Activated CD4-positive, alpha-beta memory T cell treated with anti-CD3 and anti-CD28 coated beads, Interleukin-2, amount 10 ng/mL, durations not matched to agents 7 days and 5 days (primary cell): ENCODE measurements at regions not wholly inside any gene's neighbourhood (a gene's known extent, or its start where the extent isn't known, plus 50 kb on each side); places are given as distances from the start of the nearest gene placed in this dataset.
"Not testable (repeated sequence)": the region's sequence is repeated elsewhere in the genome, so short reads cannot be mapped to it uniquely, and the experiment has no call there.

ENCODE experiments used
- CTCF ChIA-PET: fragments of 350-600 bp; sonication (Branson Sonifier 250); formaldehyde crosslinking; loops from one replicate; lab custom pipeline; 2021; ENCODE audit warnings: antibody characterized with exemption, inconsistent platforms; lab: Charles Lee
- POLR2A ChIA-PET: fragments of 350-600 bp; sonication (Branson Sonifier 250); formaldehyde crosslinking; loops from one replicate; lab custom pipeline; 2021; ENCODE audit warnings: antibody characterized with exemption; lab: Charles Lee
- DNase-seq: peaks from one replicate; pipeline ENCODE4 v3.0.0-alpha.2; 2020
- H3K27ac Mint-ChIP-seq: one replicate; pipeline ENCODE4 v1.8.0; 2021; ENCODE audit warnings: mild to moderate bottlenecking, mixed read lengths
- H3K27me3 Mint-ChIP-seq: one replicate; pipeline ENCODE4 v1.8.0; 2021; ENCODE audit warnings: mixed read lengths
- H3K36me3 Mint-ChIP-seq: one replicate; pipeline ENCODE4 v1.8.0; 2021; ENCODE audit warnings: low read depth, mixed read lengths
- H3K4me1 Mint-ChIP-seq: one replicate; pipeline ENCODE4 v1.8.0; 2021; ENCODE audit warnings: mixed read lengths
- H3K4me3 Mint-ChIP-seq: one replicate; pipeline ENCODE4 v1.8.0; 2021; ENCODE audit warnings: mild to moderate bottlenecking, mixed read lengths
- H3K9me3 Mint-ChIP-seq: one replicate; pipeline ENCODE4 v1.8.0; 2021; ENCODE audit warnings: mixed read lengths

- no peak overlapping the region for H3K4me3 Mint-ChIP-seq
- no peak for DNase-seq
- H3K9me3 Mint-ChIP-seq, result peaks cover 26% of the 10 kb centered on the region
- ChIA-PET CTCF (no interaction called here), POLR2A (no interaction called here)
- H3K36me3 Mint-ChIP-seq, result no peaks in the 10 kb centered on the region
- no peak overlapping the region for H3K27ac Mint-ChIP-seq
- no peaks in the 10 kb centered on the region for H3K4me1 Mint-ChIP-seq
- no peaks in the 10 kb centered on the region for H3K27me3 Mint-ChIP-seq
These were observed 708.6 kb upstream of the ZNF608 start for GRCh38 chr5:125455041-125455440.

- H3K36me3 Mint-ChIP-seq, H3K27me3 Mint-ChIP-seq, DNase-seq, CTCF ChIA-PET, H3K4me3 Mint-ChIP-seq, POLR2A ChIA-PET, H3K4me1 Mint-ChIP-seq, H3K27ac Mint-ChIP-seq: not testable (repeated sequence)
- H3K9me3 Mint-ChIP-seq, result peaks cover 26% of the 10 kb centered on the region
These were observed 709.6 kb upstream of the ZNF608 start for GRCh38 chr5:125456005-125456404.

- CTCF ChIA-PET, result no interaction called here
- Mint-ChIP-seq H3K27ac (no peak overlapping the region), H3K27me3 (no peaks in the 10 kb centered on the region), H3K9me3 (peaks cover 25% of the 10 kb centered on the region), H3K4me3 (no peak overlapping the region), H3K36me3 (no peaks in the 10 kb centered on the region), H3K4me1 (no peaks in the 10 kb centered on the region)
- no peak for DNase-seq
- POLR2A ChIA-PET, result no interaction called here
These were observed 711.2 kb upstream of the ZNF608 start for GRCh38 chr5:125457617-125458016.

- H3K27ac Mint-ChIP-seq, CTCF ChIA-PET, H3K27me3 Mint-ChIP-seq, H3K36me3 Mint-ChIP-seq, H3K4me3 Mint-ChIP-seq, H3K4me1 Mint-ChIP-seq, DNase-seq, POLR2A ChIA-PET: not testable (repeated sequence)
- peaks cover 15% of the 10 kb centered on the region for H3K9me3 Mint-ChIP-seq
These were observed 712.5 kb upstream of the ZNF608 start for GRCh38 chr5:125458949-125459348.

GRCh38 chr5:125461641-125462072, 715.2 kb upstream of the ZNF608 start:
- no peaks in the 10 kb centered on the region for H3K27me3 Mint-ChIP-seq
- H3K4me1 Mint-ChIP-seq, result no peaks in the 10 kb centered on the region
- peaks cover 9% of the 10 kb centered on the region for H3K9me3 Mint-ChIP-seq
- no peak overlapping the region for H3K4me3 Mint-ChIP-seq
- no peak overlapping the region for H3K27ac Mint-ChIP-seq
- ChIA-PET POLR2A (no interaction called here), CTCF (no interaction called here)
- H3K36me3 Mint-ChIP-seq, result no peaks in the 10 kb centered on the region
- no peak for DNase-seq

- Mint-ChIP-seq H3K9me3 (peaks cover 3% of the 10 kb centered on the region), H3K36me3 (no peaks in the 10 kb centered on the region), H3K27ac (no peak overlapping the region), H3K4me3 (no peak overlapping the region), H3K4me1 (no peaks in the 10 kb centered on the region), H3K27me3 (no peaks in the 10 kb centered on the region)
- POLR2A ChIA-PET, result no interaction called here
- no peak for DNase-seq
- CTCF ChIA-PET, result no interaction called here
These were observed 717.1 kb upstream of the ZNF608 start for GRCh38 chr5:125463466-125464092.

- no peak for DNase-seq
- no peaks in the 10 kb centered on the region for H3K36me3 Mint-ChIP-seq
- POLR2A ChIA-PET, result no interaction called here
These were observed 718.5 kb upstream of the ZNF608 start for GRCh38 chr5:125464847-125465432.

GRCh38 chr5:125465703-125466102, 719.3 kb upstream of the ZNF608 start:
- CTCF ChIA-PET, result no interaction called here
- Mint-ChIP-seq H3K4me3 (no peak overlapping the region), H3K9me3 (no peaks in the 10 kb centered on the region)

More at GRCh38 chr5:125464847-125465432, 718.5 kb upstream of the ZNF608 start:
- Mint-ChIP-seq H3K4me1 (no peaks in the 10 kb centered on the region), H3K4me3 (no peak overlapping the region), H3K27ac (no peak overlapping the region), H3K9me3 (no peaks in the 10 kb centered on the region), H3K27me3 (no peaks in the 10 kb centered on the region)
- CTCF ChIA-PET, result no interaction called here

GRCh38 chr5:125467222-125467621, 720.8 kb upstream of the ZNF608 start:
- no peaks in the 10 kb centered on the region for H3K36me3 Mint-ChIP-seq
- no peaks in the 10 kb centered on the region for H3K27me3 Mint-ChIP-seq
- no peak overlapping the region for H3K4me3 Mint-ChIP-seq
- CTCF ChIA-PET, result no interaction called here
- POLR2A ChIA-PET, result no interaction called here
- DNase-seq, result no peak
- no peak overlapping the region for H3K27ac Mint-ChIP-seq
- H3K4me1 Mint-ChIP-seq, result no peaks in the 10 kb centered on the region
- H3K9me3 Mint-ChIP-seq, result no peaks in the 10 kb centered on the region

More at GRCh38 chr5:125465703-125466102, 719.3 kb upstream of the ZNF608 start:
- H3K4me1 Mint-ChIP-seq, result no peaks in the 10 kb centered on the region
- no peak overlapping the region for H3K27ac Mint-ChIP-seq
- POLR2A ChIA-PET, result no interaction called here
- no peaks in the 10 kb centered on the region for H3K36me3 Mint-ChIP-seq
- no peaks in the 10 kb centered on the region for H3K27me3 Mint-ChIP-seq
- no peak for DNase-seq

GRCh38 chr5:125470280-125470902, 724.0 kb upstream of the ZNF608 start:
- no peak overlapping the region for H3K27ac Mint-ChIP-seq
- no peaks in the 10 kb centered on the region for H3K9me3 Mint-ChIP-seq
- POLR2A ChIA-PET, result no interaction called here
- no peaks in the 10 kb centered on the region for H3K27me3 Mint-ChIP-seq
- H3K36me3 Mint-ChIP-seq, result no peaks in the 10 kb centered on the region
- no peak overlapping the region for H3K4me3 Mint-ChIP-seq
- no peak for DNase-seq
- H3K4me1 Mint-ChIP-seq, result no peaks in the 10 kb centered on the region
- CTCF ChIA-PET, result no interaction called here

- Mint-ChIP-seq H3K27me3 (no peaks in the 10 kb centered on the region), H3K4me1 (no peaks in the 10 kb centered on the region), H3K9me3 (peaks cover 9% of the 10 kb centered on the region), H3K36me3 (no peaks in the 10 kb centered on the region), H3K4me3 (no peak overlapping the region), H3K27ac (no peak overlapping the region)
- ChIA-PET CTCF (no interaction called here), POLR2A (no interaction called here)
- DNase-seq, result no peak
These were observed 730.6 kb upstream of the ZNF608 start for GRCh38 chr5:125476901-125477585.

- H3K36me3 Mint-ChIP-seq, result no peaks in the 10 kb centered on the region
- no peak overlapping the region for H3K4me3 Mint-ChIP-seq
- no peak overlapping the region for H3K27ac Mint-ChIP-seq
- ChIA-PET POLR2A (no interaction called here), CTCF (no interaction called here)
- H3K9me3 Mint-ChIP-seq, result peaks cover 9% of the 10 kb centered on the region
- no peak for DNase-seq
- H3K27me3 Mint-ChIP-seq, result no peaks in the 10 kb centered on the region
- H3K4me1 Mint-ChIP-seq, result no peaks in the 10 kb centered on the region
These were observed 731.1 kb upstream of the ZNF608 start for GRCh38 chr5:125477586-125477975.

GRCh38 chr5:125478599-125478998, 732.2 kb upstream of the ZNF608 start:
- Mint-ChIP-seq H3K9me3 (peaks cover 9% of the 10 kb centered on the region), H3K27me3 (no peaks in the 10 kb centered on the region), H3K4me3 (no peak overlapping the region), H3K4me1 (no peaks in the 10 kb centered on the region), H3K36me3 (no peaks in the 10 kb centered on the region), H3K27ac (no peak overlapping the region)
- POLR2A ChIA-PET, result no interaction called here
- CTCF ChIA-PET, result no interaction called here
- DNase-seq, result no peak
